HG03039 (cell line): ENCODE measurements at regions not wholly inside any gene's neighbourhood (a gene's known extent, or its start where the extent isn't known, plus 50 kb on each side); places are given as distances from the start of the nearest gene placed in this dataset.
A peak's percentile ranks its signal among the peaks of the same experiment; 100 is the strongest.
"Not testable (repeated sequence)": the region's sequence is repeated elsewhere in the genome, so short reads cannot be mapped to it uniquely, and the experiment has no call there.

Experiments used
- ATAC-seq: cut with Tn5 transposase; IDR thresholded peaks from one replicate; pipeline ENCODE4 v1.9.1; 2021; ENCODE audit warnings: mild to moderate bottlenecking, moderate library complexity; ENCODE audit not compliant: unreplicated experiment

DNA sequence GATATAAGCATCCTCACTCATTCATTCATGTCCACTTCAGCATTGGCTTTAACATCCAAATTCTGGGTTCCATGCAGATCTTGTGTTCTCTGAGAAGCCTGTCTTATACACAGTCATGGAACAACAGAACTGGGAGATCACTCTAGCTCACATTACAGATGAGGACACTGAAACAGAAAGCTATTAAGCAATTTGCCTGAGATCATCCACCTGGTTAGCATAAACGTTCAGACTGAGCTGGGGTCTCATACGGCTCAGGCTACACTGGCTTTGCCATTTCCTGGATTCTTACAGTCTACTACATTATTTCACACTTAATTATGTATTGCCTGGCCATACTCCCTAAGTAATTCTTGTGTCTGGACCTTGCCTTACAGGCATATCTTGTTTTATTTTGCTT lies 169.4 kb upstream of the FANCL start:
- ATAC-seq, result no peak

- no peak for ATAC-seq
Observed at GRCh38 chr2:58407487-58407886, 166.4 kb upstream of the FANCL start.

DNA sequence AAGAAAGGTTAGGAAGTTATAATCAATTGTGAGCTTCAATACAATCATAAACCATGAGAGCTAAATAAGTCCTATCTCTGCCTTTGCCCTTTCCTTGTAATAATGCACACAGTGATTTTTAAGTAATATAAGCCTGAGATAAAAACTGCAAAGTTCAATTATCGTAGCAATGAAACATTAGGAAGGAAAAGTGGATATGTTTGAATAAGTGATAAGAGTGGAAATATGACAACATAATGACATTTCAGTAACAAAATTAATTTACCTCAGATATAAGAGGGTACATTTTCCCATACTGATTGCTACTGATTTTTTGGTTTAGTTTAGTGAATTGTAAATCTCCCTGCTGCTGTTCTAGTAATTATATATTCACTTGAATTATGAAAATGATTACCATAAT lies 164.2 kb upstream of the FANCL start:
- no peak for ATAC-seq

DNA sequence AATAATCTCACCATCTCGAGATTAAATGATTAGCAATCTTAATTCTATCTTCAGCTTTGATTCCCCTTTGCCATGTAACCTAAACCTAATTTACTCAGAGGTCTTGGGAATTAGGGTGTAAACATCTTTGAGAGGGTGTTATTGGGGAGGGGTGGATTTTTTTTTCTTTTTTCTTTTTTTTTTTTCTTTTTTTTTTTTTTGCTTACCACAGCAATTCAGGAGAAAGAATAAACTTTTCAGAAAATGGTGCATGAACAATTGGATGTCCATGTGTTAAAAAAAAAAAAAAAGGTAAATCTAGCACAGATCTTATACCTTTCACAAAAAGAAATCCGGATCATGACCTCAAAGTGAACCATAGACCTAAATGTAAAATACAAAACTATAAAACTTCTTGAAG lies 160.8 kb upstream of the FANCL start:
- no peak for ATAC-seq

DNA sequence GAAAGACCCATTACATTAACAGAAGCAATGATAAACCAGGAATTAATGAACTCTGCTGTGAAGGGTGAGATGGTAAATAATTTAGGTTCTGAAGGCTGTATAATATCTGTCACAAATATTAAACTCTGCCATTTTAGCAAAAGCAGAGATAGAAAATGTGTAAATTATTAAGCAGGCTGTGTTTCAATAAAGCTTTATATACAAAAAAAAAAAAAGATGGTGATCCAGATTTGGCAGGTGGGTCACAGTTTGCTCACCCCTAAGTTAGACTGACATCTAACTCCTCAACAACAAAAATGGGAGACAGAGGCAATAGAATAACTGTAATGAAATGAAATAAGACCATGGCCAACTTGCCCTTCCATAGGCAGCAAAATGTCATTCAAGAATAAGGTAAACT lies 157.3 kb upstream of the FANCL start:
- no peak for ATAC-seq

GRCh38 chr2:58387701-58388100 lies 146.6 kb upstream of the FANCL start:
- ATAC-seq, result no peak

DNA sequence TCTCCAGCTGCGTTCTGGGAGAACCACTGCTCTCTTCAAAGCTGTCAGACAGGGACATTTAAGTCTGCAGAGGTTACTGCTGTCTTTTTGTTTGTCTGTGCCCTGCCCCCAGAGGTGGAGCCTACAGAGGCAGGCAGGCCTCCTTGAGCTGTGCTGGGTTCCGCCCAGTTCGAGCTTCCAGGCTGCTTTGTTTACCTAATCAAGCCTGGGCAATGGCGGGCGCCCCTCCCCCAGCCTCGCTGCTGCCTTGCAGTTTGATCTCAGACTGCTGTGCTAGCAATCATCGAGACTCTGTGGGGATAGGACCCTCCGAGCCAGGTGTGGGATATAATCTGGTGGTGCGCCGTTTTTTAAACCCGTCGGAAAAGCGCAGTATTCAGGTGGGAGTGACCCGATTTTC lies 145.8 kb upstream of the FANCL start:
- ATAC-seq, result not testable (repeated sequence)

- no peak for ATAC-seq
Observed at GRCh38 chr2:58378152-58378551, 137.0 kb upstream of the FANCL start.

- no peak for ATAC-seq
Observed at GRCh38 chr2:58377181-58377580, 136.1 kb upstream of the FANCL start.

DNA sequence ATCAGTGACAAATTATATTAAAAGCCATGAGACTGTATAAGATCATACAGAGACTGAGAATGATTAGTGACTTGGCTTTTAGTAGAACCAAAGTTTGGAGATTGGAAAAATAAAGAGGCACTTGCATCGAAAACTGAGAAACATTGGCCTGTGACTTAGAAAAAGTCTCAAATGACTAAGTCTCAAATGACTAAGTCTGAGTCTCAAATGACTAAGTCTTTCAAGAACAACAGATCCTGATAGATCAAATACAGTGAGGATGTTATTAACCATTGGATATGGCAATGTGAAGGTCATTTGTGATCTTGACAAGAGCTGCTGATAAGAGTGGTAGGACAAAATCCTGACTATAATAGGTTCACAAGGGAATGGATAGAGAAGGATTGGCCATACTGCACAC lies 135.5 kb upstream of the FANCL start:
- ATAC-seq, result peak; percentile 67

- ATAC-seq, result no peak
Observed at GRCh38 chr2:58369594-58369993, 128.5 kb upstream of the FANCL start.

DNA sequence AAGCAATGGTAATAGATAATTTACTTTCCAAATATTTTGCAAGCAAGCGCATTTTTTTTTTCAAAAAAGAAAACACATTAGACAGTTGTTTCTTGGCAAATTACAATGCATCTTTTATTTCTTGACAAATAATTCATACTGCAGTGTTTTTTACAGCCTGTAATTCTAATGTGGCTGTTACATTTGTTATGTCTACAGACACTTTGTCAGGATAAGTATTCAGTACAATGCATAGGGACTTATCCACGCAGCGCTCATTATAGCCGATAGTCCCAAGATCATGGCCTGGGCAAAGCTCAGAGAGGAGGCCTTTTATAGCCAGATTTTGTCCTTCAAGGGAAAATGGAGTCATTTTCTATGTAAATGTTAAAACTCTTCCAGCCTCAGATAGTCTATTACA lies 123.0 kb upstream of the FANCL start:
- ATAC-seq, result no peak

- no peak for ATAC-seq
Observed at GRCh38 chr2:58358026-58358425, 116.9 kb upstream of the FANCL start.

GRCh38 chr2:58357521-58357920 lies 116.4 kb upstream of the FANCL start:
- no peak for ATAC-seq

DNA sequence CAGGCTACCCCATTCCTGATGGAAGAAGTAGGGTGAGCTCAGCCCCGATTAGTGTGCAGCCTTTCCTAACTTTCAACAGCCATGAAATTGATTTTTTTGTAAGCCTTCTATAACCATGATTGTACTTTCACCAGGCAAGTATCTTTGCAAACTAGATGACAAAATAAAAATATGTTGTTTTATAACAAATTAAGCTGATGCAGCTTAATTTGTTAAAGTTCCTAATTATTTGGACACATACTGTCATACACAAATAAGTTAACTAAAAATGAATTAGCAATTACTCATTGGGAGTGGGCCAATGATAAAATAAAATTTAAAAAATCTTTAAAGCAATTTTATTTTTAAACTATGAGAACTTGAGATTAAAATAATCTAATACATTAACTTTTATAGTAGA lies 113.1 kb upstream of the FANCL start:
- ATAC-seq, result no peak

DNA sequence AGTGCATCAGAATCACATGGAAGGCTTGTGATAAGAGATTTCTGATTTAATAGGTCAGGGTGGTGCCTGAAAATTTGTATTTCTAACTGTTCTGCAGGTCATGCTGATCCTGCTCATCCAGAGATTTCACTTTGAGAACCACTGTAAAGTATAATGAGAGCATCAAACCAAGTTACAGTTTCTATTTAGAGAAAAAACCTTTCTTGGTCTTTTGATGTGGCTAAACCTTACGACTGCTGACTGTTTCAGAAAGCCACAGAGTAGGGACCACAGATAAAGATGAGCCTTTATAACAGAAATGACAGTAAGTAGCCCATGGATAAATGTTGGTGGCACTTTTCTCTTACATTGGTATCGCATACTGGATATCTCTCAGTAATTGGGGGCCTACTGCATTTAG lies 109.4 kb upstream of the FANCL start:
- ATAC-seq, result peak; percentile 93

DNA sequence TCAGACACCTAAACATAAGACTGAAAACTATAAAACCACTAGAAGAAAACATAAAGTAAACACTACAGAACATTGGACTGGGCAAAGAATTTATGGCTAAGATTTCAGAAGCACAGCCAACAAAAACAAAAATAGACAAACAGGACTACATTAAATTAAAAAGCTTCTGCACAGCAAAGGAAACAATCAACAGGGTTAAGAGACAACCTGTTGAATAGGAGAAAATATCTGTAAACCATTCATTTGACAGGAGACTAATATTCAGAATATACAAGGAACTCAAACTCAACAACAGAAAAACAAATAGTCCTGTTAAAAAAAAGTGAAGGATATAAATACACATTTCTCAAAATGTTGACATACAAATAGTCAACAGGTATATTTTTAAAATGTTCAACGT lies 106.7 kb upstream of the FANCL start:
- no peak for ATAC-seq

GRCh38 chr2:58341047-58341446 lies 99.9 kb upstream of the FANCL start:
- ATAC-seq, result no peak

DNA sequence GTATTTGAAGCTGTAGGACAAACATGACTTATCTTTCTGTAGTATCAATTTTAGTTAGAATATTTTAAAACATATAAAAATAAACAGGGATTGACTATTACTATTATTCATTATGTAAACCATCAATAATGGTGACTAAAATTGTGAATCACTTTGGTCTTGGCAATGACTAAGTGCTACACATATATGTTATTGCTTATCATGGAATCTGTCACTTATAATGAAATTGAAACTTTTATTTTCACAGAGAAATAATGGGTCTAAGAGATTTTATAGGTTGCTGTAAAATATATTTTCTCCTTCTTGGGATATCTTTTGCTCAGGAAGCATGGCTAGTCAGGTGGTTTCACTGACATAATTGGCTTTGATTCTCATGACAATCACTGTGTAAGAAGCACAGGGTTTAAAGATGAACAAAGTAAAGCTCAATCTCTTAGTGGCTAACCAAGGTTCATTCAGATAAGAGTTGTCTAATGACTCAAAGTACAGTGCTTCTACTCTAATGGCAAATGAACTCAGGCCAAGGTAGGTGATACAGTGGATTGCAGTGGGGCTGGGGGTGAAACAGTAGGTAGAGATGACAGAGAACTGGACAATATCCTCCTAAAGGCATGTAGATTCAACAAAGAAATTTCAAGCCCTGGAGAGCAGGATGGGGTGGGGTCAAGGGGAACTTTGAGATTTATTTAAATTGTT lies 98.6 kb upstream of the FANCL start:
- no peak for ATAC-seq

DNA sequence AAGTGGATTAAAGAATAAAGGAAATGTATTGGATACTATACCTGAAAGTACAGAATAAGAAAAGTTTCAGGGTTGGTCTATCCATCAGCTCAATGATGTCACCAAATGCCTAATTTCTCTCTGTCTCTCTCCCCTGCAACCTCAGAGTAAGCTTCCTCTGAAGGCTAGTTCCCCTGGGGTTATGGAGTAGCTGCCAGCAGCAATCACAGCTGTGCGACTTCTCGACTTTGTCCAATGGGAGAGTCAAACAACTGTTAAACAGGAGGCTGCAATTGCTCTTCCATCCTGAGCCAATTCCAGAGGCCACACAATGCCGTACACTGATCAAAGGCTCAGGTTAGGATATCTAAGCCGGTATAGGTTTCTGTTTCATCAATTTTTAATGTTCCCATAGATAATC lies 95.3 kb upstream of the FANCL start:
- no peak for ATAC-seq

DNA sequence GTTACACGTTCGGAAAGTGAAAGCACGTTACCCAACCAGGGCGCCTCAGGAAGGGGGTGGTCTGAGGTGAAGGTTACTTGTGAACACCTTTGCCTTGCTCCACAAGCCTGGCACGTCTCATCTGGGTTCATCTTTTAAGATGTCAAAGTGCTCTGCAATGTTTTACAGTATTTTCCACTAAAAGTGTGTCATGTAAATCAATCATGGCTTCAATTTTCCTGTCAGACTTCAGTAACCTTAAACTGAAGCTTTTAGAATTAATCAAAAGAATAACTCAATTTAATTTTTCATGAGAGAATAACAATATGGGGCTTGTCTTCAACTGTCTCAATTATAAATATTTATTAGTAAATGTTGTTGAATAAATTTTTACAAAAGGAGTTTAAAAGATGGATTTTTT lies 93.3 kb upstream of the FANCL start:
- ATAC-seq, result no peak

DNA sequence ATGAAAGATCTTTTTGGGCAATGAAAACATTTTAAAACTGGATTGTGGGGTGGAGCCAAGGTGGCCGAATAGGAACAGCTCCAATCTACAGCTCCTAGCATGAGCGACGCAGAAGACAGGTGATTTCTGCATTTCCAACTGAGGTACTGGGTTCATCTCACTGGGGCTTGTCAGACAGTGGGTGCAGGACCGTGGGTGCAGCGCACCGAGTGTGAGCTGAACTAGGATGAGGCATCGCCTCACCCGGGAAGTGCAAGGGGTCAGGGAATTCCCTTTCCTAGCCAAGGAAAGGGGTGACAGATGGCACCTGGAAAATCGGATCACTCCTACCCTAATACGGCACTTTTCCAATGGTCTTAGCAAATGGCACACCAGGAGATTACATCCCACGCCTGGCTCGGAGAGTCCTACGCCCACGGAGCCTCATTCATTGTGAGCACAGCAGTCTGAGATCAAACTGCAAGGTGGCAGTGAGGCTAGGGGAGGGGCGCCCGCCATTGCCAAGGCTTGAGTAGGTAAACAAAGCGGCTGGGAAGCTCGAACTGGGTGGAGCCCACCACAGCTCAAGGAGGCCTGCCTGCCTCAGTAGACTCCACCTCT lies 84.3 kb upstream of the FANCL start:
- ATAC-seq, result not testable (repeated sequence)

DNA sequence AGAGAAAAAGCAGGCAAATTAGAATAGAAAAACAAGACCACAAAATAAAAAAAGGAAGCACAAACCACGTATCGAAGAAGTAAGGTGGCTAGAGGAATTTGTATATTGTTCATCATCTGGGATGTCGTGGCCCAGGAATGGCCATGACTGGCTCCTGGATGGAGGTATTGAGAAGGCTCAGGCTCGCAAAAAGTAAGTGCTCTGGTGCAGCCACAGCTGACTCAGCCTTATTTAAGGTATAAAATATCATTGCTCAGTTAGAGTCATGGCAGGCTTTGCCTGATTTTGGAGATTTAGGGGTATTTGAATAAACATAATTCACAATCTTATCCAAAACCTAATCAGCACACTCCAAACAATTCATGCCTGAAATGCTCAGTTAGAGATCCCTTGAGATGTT lies 78.4 kb upstream of the FANCL start:
- no peak for ATAC-seq
